GM12878 (cell line): ENCODE measurements at regions not wholly inside any gene's neighbourhood (a gene's known extent, or its start where the extent isn't known, plus 50 kb on each side); places are given as distances from the start of the nearest gene placed in this dataset.

Source experiments
- ATAC-seq: fragments of 200-7000 bp; cut with Tn5 transposase; 3 replicates; pipeline ENCODE4 v1.9.1; 2020; ENCODE audit warnings: mild to moderate bottlenecking, moderate library complexity
- BruUV-seq: library from RNA; stranded (reverse); fragments of 400-500 nt; replicated peaks from 2 replicates; lab custom pipeline; 2021; lab: Mats Ljungman, UMichigan
- CTCF ChIA-PET: fragments of 300-600 bp; sonication (Branson Sonifier 250); formaldehyde crosslinking; extraction: SDS; loops from one replicate; lab custom pipeline; 2021; ENCODE audit warnings: inconsistent platforms; lab: Yijun Ruan, JAX
- POLR2A ChIA-PET: fragments of 350-600 bp; formaldehyde crosslinking; extraction: SDS; loops from one replicate; lab custom pipeline; 2021; ENCODE audit warnings: inconsistent platforms; lab: Charles Lee
- RAD21 ChIA-PET: fragments of 300-600 bp; sonication (Branson Sonifier 250); formaldehyde crosslinking; loops from one replicate; lab custom pipeline; 2023; ENCODE audit warnings: antibody characterized with exemption; ENCODE audit not compliant: unreplicated experiment; lab: Charles Lee
- SMC1A ChIA-PET: fragments of 300-600 bp; sonication (Branson Sonifier 250); formaldehyde crosslinking; loops from one replicate; lab custom pipeline; 2023; ENCODE audit not compliant: unreplicated experiment, uncharacterized antibody; lab: Charles Lee
- DNase-seq: peaks from one replicate; pipeline ENCODE4 v3.0.0-alpha.2; 2011; ENCODE audit warnings: low read depth, low spot score
- FAIRE-seq: peaks from 3 replicates; lab custom pipeline; 2011; peaks lifted over from hg19 to GRCh38; lab: Jason Lieb, UNC
- H2AFZ ChIP-seq: 2 replicates; pipeline ENCODE4 v1.6.0; 2011; ENCODE audit warnings: low read depth, low read length, control low read depth; ENCODE audit not compliant: control insufficient read depth
- H3K27ac ChIP-seq: 2 replicates; pipeline ENCODE4 v1.5.1; 2011; ENCODE audit warnings: control low read depth; ENCODE audit not compliant: control insufficient read depth, insufficient read depth
- H3K27me3 ChIP-seq, 2 experiments: replicated peaks in 1 of 2; 2 replicates each; pipeline versions ENCODE4 v1.6.0 to v1.6.1; 2011; ENCODE audit warnings: low read length in 1 of 2; ENCODE audit not compliant: control insufficient read depth in 2 of 2, insufficient read depth in 2 of 2
- H3K36me3 ChIP-seq, 2 experiments: 2 replicates each; pipeline ENCODE4 v1.5.1; 2011; ENCODE audit warnings: low read length in 1 of 2; ENCODE audit not compliant: control insufficient read depth in 2 of 2, insufficient read depth in 2 of 2
- H3K4me1 ChIP-seq: 2 replicates; pipeline ENCODE4 v1.6.1; 2011; ENCODE audit warnings: mild to moderate bottlenecking, low read length, moderate library complexity, mixed read lengths; ENCODE audit not compliant: control insufficient read depth, insufficient read depth
- H3K4me2 ChIP-seq: 2 replicates; pipeline ENCODE4 v1.6.0; 2011; ENCODE audit warnings: control low read depth; ENCODE audit not compliant: control insufficient read depth, insufficient read depth
- H3K4me3 ChIP-seq: fragments of 200-600 bp; sonication (generic); 2 replicates; pipeline ENCODE4 v1.5.1; 2016
- H3K79me2 ChIP-seq: 2 replicates; pipeline ENCODE4 v1.6.0; 2011; ENCODE audit warnings: low read length; ENCODE audit not compliant: control insufficient read depth, insufficient read depth
- H3K9ac ChIP-seq: 2 replicates; pipeline ENCODE4 v1.8.0; 2011; ENCODE audit warnings: low read length, control low read depth, mixed read lengths; ENCODE audit not compliant: control insufficient read depth, insufficient read depth
- H3K9me3 ChIP-seq: replicated peaks from 3 replicates; pipeline ENCODE4 v1.5.1; 2011; ENCODE audit warnings: mild to moderate bottlenecking, low read length; ENCODE audit not compliant: control insufficient read depth, insufficient read depth
- H4K20me1 ChIP-seq: 2 replicates; pipeline ENCODE4 v1.6.0; 2011; ENCODE audit not compliant: control insufficient read depth, insufficient read depth
- BCL11A ChIP-seq: IDR thresholded peaks from 2 replicates; pipeline ENCODE4 v1.6.1; 2011; ENCODE audit warnings: low read depth, low read length
- ETV6 ChIP-seq, 2 experiments: fragments of 450-650 bp in 1 of 2; IDR thresholded peaks in 1 of 2; conservative IDR thresholded peaks in 1 of 2; 2 replicates each; pipeline ENCODE4 v1.6.1; 2014; ENCODE audit warnings: antibody characterized with exemption in 1 of 2, borderline replicate concordance in 1 of 2, low read depth in 1 of 2, mild to moderate bottlenecking in 1 of 2, moderate library complexity in 1 of 2
- FOXM1 ChIP-seq: IDR thresholded peaks from 2 replicates; pipeline ENCODE4 v1.6.1; 2012; ENCODE audit warnings: low read depth, mild to moderate bottlenecking, inconsistent platforms, low read length, moderate library complexity
- RUNX3 ChIP-seq: IDR thresholded peaks from 2 replicates; pipeline ENCODE4 v1.6.1; 2012; ENCODE audit warnings: low read length, inconsistent platforms
- SPI1 ChIP-seq: IDR thresholded peaks from 2 replicates; pipeline ENCODE4 v1.6.1; 2011; ENCODE audit warnings: low read depth, mild to moderate bottlenecking, low read length, moderate library complexity, borderline replicate concordance; ENCODE audit not compliant: insufficient read depth
- WGBS: methylation state at CpG from one replicate; pipeline ENCODE4 v1.1.6; 2016; ENCODE audit warnings: low lambda C conversion rate; ENCODE audit not compliant: insufficient replicate concordance, insufficient coverage; ENCODE audit errors: missing lambda C conversion rate; 5-methylcytosine and 5-hydroxymethylcytosine counted together
- in situ Hi-C: fragments of 300-500 bp; cut with MboI; formaldehyde crosslinking; loops from 9 replicates; pipeline ENCODE4 v1.14.3; 2018; ENCODE audit warnings: mixed read lengths
- intact Hi-C: fragments of 100-400 bp; cut with micrococcal nuclease; formaldehyde crosslinking; loops from one replicate; pipeline ENCODE4 v1.14.2; 2022; ENCODE audit not compliant: unreplicated experiment
- TF ChIP-seq, protein P1 (sequence below): fragments of 450-650 bp; IDR thresholded peaks from 2 replicates; pipeline ENCODE4 v1.6.1; 2016; ENCODE audit warnings: mild to moderate bottlenecking
- TF ChIP-seq, protein P2 (sequence below): fragments of 450-650 bp; IDR thresholded peaks from 2 replicates; pipeline ENCODE4 v1.6.1; 2017; ENCODE audit warnings: antibody characterized with exemption, mild to moderate bottlenecking, moderate library complexity

DNA sequence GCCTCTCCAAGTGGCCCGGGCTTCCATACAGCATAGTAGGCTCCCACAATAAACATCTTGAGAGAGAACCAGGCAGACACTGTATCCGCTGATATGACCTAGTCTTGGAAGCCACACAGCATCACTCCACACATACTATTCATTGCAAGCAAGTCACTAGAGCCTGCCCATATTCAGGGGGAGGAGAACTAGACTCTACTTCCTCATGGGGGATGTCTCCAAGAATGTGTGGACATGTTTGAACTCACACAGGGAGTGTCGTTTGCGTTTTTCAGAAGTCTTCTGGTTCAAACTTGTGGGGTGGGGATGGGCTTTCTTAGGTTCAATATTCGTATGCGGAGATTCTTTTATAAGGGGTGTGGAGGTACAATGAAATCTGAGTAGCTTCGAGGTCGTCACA, 232.6 kb upstream of the HABP2 start (continued):
- TF ChIP-seq BCL11A (no peak), SPI1 (no peak), ETV6 (conservative IDR thresholded peaks at IDR 0.05 in 1 of 2, IDR thresholded peaks at IDR 0.05 in 1 of 2; ENCODE audit: borderline replicate concordance in 1 of 2, low read depth in 1 of 2) (no peak), RUNX3 (no peak)
- TF ChIP-seq, protein P1, sequence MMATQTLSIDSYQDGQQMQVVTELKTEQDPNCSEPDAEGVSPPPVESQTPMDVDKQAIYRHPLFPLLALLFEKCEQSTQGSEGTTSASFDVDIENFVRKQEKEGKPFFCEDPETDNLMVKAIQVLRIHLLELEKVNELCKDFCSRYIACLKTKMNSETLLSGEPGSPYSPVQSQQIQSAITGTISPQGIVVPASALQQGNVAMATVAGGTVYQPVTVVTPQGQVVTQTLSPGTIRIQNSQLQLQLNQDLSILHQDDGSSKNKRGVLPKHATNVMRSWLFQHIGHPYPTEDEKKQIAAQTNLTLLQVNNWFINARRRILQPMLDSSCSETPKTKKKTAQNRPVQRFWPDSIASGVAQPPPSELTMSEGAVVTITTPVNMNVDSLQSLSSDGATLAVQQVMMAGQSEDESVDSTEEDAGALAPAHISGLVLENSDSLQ, result no peak
- TF ChIP-seq, protein P2, sequence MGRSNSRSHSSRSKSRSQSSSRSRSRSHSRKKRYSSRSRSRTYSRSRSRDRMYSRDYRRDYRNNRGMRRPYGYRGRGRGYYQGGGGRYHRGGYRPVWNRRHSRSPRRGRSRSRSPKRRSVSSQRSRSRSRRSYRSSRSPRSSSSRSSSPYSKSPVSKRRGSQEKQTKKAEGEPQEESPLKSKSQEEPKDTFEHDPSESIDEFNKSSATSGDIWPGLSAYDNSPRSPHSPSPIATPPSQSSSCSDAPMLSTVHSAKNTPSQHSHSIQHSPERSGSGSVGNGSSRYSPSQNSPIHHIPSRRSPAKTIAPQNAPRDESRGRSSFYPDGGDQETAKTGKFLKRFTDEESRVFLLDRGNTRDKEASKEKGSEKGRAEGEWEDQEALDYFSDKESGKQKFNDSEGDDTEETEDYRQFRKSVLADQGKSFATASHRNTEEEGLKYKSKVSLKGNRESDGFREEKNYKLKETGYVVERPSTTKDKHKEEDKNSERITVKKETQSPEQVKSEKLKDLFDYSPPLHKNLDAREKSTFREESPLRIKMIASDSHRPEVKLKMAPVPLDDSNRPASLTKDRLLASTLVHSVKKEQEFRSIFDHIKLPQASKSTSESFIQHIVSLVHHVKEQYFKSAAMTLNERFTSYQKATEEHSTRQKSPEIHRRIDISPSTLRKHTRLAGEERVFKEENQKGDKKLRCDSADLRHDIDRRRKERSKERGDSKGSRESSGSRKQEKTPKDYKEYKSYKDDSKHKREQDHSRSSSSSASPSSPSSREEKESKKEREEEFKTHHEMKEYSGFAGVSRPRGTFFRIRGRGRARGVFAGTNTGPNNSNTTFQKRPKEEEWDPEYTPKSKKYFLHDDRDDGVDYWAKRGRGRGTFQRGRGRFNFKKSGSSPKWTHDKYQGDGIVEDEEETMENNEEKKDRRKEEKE, result no peak

DNA sequence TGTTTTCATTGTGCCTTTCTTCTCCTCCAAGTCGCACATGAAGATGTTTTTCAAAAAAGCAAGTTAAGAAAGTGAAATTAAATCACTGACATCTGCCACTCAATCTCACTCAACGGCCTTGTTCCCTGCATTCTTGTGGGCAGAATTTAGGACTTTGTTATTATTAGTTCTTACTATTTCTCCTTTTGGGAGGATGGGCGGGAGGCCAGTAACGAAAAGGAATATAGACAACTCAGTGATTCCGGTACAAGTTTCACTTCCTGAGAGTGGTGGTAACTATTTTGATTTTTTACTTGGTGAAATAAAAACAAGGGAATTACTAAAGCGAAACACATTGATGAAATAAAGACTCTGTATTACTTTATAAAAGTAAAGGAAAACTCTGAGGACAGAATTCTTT, 231.9 kb upstream of the HABP2 start:
- in situ Hi-C loops, result no loop called here
- under 1% methylated on average over 6 of the region's 6 CpGs for WGBS
- Histone ChIP-seq H3K4me1 (no peaks in the 10 kb centered on the region), H3K4me3 (no peak overlapping the region), H3K9ac (no peak overlapping the region), H3K79me2 (no peaks in the 10 kb centered on the region), H3K9me3 (no peaks in the 10 kb centered on the region; the same call in 2 of the 3 replicates), H3K27ac (no peak overlapping the region), H2AFZ (no peak overlapping the region), H4K20me1 (no peaks in the 10 kb centered on the region), H3K36me3 (no peaks in the 10 kb centered on the region), H3K27me3 (no peaks in the 10 kb centered on the region), H3K4me2 (no peak overlapping the region)
- ChIA-PET CTCF (no interaction called here), RAD21 (no interaction called here), POLR2A (no interaction called here), SMC1A (no interaction called here)
- no peak for DNase-seq
- intact Hi-C loops, result no loop called here
- ATAC-seq, result no peak
- TF ChIP-seq FOXM1 (no peak), SPI1 (peak; percentile 15; the same call in 1 of the 2 replicates)
- BruUV-seq, result no TSS peak
- FAIRE-seq, result no peak
